Activated CD8-positive, alpha-beta memory T cell treated with anti-CD3 and anti-CD28 coated beads, Interleukin-2, amount 50 U/mL, for 24 hours (primary cell): ENCODE measurements at regions not wholly inside any gene's neighbourhood (a gene's known extent, or its start where the extent isn't known, plus 50 kb on each side); places are given as distances from the start of the nearest gene placed in this dataset.
"Not testable (repeated sequence)": the region's sequence is repeated elsewhere in the genome, so short reads cannot be mapped to it uniquely, and the experiment has no call there.

Source experiments
- DNase-seq: peaks from one replicate; pipeline ENCODE4 v3.0.0-alpha.2; 2020; ENCODE audit errors: extremely low read depth

DNA sequence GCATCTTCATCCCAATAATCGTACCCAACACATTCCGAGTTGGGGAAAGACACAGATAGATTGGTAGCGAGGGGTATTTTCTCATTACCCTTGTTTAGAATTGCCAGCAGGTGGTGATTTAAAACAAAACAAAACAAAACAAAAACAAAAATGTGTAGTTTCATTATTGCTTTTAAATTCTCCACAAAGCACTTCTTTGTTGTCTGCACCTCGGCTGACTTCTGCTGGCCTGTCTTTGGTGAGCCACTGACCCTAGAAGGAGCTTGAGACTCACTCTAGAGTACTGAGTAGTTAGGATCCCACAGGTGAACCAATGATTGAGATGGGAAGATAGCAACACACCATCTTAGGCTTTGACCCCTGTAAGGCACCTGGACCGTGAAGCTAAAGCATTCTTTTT is 105.4 kb upstream of the BET1 start:
- no peak for DNase-seq

DNA sequence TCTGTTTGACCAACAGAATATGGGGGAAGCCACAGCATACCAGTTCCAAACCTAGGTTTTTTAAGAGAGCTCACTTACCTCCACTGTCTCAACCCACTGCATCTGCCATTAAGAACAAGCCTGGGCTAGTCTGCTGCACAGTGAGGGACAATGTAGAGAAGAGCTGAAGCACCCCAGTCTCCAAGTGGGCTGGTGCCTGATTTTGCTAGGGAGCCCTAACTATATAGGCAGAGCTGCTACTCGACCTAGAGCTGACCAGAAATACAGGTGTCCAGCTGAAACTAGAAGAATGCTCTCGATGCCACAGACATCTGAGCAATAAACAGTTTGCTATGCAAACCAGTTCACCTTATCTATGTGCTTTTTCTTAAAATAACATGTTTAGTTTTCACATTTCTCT is 106.9 kb upstream of the BET1 start:
- DNase-seq = no peak

DNA sequence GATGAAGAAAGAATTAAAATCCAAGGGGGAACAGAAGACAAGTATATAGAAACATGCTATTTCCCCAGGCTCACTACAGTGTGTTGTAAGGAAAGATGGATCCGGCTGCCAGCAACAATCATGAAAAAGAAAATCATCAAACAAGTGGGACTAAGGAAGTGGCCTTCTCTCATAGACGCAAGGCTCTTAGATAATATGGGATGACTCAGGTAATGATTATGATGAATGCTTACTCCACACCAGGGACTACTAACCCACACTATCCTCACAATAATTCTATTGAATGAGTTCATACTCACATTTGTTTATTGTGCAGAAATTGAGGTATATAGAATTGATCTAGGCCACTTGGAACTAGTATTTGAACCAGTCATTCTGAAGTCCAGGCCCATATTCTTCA is 111.2 kb upstream of the BET1 start:
- DNase-seq = no peak

DNA sequence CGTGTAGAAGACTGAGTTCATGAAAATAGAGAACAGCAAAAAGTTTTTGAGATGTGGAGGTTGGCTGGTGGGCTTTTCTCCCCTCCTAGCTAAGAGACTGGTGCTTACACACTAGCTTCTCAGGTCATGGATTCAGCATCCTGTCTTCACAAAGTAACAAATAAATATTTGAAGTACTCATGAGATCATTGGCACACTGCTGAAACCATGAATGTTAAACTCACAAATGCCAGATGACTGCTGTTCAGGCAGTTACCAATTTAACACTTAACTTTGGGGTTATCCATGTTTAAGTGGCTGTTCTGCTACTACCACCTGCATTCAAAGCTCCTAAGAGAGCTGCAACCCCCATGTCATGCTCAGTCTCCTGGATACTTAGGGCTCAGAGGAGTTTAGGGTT is 119.0 kb upstream of the BET1 start:
- no peak for DNase-seq

DNA sequence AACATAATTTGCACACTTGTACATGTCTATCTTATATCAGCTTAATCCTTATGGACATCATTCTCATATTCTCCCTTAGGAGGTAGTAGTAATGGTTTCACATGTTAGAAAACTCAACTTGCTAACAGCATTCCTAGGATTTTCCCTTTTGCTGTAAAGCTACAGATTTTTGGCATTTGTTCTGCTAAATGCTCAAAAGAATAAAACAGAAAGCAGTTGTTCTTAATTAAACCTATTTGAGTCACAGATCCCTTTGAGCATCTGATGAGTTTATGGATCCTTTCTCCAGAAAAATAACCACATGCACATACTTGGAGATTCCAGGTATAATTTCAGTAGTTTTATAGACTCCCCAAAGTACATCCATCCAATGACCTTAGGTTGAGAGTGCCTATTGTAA is 122.9 kb upstream of the BET1 start:
- DNase-seq = no peak

DNA sequence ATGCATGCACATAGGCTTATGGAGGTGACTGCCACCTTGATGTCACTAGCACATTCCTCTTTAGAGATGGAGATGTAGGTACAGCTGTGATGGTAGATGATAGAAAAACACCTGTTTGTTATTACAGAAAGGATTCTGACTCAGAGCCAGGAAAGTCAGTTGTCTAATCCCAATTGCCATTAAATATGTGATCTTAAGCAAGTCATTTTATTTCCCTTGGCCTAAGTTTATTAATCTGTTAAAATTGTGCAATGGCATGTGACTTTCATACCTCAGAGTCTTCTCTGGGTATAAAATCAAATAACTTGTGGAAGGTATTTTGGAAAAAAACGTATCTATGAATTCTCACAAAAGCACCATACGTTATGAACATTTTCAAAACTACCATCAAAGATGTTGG is 123.9 kb upstream of the BET1 start:
- DNase-seq = no peak

DNA sequence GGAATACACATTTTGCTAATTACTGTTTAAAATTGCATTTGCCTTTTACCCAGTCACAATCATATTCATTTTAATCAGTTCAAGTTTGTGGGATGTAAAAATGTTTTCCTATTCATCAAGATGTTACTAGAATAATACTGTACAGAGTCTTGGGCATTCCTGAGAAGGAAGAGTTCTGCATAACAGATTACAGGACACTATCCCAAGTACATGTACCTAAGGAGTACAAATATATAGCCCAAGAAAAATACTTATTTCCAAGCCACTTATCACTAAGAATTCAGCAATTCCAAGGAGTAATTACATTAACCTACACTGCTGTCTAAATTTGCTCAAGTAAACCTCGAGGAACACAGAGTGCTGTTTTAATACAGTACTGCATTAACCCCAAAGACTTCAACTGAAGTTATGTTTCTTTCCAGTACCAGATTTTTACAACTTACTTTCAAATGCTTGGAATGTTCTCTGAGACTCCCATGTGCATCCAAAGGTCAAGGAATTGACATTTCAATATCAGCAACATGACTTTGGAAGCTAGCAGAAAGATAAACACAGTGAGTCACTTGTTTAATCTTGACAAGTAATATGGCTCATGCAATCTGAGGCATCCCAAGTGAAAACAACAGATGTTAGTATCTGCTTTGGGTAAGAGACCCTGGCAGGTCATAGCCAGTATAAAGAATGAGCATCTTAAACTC is 125.4 kb upstream of the BET1 start:
- DNase-seq = no peak

DNA sequence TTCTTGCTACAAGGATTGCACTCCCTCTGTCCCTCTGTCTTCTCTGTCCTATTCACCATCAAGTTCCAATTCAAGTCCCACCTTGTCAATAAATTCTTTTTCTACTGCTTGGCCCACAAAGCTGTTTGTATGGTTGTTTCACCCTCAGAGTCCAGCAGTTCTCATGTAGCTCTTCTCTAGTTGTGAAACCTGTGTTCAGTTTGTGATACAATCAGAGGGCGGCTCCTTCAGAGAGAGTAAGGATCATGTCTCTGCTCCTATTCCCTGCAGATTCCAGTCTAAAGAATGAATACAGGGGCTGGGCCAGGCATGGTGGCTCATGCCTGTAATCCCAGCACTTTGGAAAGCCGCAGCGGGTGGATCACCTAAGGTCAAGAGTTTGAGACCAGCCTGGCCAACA is 126.6 kb upstream of the BET1 start:
- DNase-seq = no peak

DNA sequence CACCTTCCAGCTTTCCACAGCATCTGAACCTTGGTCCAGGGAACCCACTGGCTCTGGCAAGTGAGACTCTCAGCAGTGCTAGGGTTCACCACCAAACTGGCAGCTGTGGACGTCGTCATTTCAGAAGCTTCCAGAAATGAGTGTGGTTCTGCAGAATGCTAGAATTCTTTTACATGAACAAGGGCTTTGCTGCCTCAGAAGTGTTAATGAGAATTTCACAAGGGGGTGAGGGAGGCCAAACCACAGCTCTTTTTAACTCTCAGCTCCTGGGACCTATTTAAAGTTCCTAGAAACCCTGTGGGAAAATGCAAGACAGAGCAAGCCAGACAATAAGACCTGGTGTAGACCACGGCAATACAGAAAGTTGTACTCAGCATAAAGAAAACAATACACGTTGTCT is 129.3 kb upstream of the BET1 start:
- DNase-seq = no peak

DNA sequence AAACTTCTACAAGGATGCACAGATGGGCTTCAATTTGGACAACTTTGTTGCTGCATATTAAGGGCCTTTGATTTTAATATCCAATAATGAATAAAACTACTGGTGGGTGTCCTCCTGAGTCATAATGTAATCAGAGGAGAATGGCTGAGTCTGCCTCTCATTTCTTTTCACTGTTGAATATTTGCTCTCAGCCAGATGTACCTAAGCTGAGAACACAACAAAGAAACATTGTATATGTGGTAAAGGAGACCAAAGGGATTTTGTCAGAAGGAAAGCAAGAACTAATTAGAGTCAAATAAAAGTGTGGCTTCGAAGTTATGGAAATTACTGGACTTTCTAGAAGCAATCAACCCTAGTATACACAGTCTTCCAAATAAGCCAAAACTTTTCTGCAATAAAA is 131.0 kb upstream of the BET1 start:
- DNase-seq = no peak

DNA sequence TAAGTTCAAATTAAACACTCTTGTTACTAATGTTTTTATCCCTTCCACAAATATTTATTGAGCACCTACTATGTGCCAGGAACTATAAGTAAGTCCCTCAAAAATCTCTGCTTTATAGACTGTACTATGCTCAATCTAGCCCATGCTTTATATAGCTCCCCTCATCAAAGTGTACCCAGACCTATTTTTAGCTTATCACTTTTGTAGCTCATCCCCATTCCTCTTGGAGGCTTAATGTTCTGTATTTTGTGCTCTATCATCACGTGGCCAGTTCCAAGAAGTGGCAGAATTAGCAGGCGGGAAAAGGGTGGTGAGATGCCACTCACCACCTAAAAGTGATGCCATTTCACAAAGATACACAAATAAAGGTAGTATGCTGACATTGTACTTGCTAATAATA is 138.1 kb upstream of the BET1 start:
- DNase-seq = no peak

DNA sequence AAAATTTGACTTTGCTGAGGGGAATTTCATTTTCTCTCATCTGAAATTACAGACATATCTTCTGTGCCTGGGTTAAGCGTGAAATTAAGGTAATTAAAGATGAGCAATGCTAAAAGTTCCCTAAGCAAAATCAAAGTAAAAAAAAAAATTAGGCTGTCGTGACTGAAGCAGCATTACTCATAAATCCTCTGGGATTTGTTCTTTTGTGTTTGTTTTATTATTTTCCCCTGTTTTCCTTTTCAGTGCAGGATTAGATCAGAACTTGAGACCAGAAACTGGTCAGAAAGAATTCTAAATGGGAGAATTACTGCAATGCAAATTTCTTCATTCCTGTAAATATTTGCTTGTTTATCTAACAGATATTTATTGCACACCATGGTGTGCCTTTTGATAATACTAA is 141.4 kb upstream of the BET1 start:
- no peak for DNase-seq

DNA sequence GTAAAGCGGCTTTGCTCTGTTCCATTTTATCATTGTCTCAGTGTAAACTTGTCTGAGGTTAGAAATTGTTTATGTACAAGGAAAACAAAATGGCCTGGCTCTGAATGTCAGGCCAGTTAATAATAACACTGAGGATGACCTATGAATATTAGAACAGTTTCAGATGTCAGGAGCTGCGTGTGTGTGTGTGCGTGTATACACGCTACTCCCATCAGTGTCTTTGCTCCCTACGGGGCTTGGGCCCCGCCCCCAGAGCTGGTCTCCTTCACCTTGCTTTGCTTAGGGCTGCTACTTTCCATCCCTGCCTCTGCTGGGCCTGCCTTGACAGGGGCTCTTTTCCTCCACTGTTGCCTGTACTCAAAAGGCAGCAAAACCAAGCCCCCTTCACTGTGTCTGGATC is 142.3 kb upstream of the BET1 start:
- DNase-seq = no peak

DNA sequence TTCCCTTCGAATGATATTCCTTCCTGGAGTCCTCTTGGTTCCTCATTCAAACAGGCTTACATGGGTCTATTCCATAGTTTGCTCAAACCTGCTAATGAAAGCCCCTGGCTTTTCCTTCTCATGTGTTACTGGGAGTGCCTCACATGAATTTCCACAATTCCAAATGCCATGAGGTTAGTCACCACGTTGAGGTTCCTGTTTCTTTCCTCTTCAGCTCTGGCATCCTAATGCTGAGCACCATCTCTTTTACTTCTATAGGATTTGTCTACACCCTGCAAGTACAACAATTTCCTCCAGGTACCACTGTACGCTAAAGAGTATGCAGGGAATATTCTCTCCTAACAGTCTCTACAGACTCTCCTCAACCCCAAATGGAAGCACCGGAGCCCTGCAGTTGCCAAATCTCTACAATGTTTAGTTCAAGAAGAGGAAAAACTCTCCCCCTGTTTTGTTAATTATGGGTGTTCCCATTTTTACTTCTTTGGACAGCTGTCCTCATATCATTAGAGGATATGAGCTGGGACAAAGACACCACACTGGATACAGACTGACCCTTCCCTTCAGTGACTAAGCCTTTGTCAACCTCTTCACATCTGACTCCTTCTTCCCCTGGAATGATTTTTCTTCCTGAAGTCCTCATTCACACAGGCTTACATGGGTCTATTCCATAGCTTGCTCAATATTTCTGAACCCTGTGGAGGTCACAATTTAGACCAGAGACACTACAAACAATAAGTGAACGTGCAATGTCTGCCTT is 145.8 kb upstream of the BET1 start:
- DNase-seq = no peak

DNA sequence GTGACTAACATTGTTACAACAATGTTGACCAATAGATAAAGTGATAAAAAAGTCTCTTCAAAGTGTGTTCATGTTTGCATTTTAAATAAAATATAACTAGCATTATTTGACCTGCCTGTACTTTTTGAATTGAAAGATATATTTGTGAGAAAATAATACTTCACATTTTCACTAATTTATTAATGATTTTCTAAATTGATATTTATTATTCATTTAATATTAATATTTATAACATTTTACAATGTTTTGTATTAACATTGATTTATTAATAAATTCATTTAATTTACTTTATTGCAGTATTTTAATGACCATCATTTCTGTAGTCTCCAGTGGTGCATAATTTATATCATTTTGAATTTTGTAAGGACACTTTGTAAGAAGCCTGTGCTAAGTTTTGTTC is 150.0 kb upstream of the BET1 start:
- DNase-seq = no peak

DNA sequence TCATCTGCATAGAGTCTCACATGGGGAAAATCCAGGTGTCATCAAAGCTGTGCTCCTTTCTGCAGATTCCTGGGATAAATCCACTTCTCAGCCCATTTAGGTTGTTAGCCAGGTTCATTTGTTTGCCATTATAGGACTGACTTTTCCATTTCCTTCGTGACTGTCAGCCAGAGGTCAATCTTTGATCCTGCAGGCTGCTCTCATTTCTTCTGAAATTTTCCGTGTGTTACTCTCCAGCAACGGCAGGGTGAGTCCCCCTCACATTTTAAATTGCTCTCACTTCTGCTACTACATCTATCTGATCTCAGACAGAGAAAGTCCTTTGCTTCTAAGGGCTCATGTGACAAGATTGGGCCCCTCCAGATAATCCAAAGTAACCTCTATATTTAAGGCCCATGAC is 150.7 kb upstream of the BET1 start:
- DNase-seq = no peak

DNA sequence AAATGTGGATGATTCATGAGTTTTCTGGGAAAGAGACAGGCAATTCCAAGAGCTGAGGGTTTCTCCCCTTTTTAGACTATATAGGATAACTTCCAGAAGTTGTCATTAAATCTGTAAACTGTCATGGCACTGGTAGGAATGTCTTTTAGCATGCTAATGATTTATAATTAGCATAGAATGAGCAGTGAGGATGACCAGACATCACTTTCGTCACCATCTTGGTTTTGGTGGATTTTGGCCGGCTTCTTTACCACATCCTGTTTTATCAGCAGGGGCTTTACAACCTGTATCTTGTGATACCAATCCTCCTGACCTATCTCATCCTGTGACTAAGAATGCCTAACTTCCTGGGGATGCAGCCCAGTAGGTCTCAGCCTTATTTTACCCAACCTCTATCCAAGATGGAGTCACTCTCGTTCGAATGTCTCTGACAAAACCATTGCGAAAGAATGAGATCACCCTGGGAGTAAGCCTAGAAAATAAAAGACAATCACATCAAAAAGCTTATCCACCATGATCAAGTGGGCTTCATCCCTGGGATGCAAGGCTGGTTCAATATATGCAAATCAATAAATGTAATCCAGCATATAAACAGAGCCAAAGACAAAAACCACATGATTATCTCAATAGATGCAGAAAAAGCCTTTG is 153.6 kb upstream of the BET1 start:
- not testable (repeated sequence) for DNase-seq

DNA sequence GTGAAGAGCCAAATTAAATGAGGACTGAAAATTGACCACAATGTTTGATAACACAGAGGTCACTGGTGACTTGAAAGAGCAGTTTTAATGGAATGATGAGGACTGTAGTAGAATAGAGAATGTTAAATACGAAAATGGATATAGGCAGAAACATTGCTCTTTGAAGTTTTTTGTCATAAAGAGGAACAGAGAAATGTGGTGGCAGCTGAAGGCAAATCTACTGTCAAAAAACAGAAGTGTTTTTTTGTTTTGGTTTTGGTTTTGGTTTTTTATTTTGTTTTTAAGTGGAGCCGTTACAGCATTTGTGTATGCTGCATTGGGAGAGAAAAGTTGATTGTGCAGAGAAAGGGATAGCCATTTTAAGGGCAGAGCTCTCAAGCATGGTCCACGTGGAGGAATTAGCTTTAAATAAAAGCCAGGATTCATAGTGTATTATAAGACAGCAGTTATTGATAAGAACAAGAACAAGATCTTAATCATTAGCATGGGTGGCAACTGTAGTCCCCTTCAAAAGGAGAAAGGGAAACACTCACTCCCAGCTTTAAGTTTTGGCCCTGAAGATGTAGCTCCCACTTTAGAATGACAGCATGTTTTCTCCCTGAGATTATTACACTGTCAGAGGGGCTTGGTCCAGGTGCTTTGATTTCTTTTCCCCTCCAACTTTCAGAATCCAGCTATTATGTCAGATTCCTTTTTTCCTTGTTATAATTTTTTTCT is 156.7 kb upstream of the BET1 start:
- DNase-seq = no peak

DNA sequence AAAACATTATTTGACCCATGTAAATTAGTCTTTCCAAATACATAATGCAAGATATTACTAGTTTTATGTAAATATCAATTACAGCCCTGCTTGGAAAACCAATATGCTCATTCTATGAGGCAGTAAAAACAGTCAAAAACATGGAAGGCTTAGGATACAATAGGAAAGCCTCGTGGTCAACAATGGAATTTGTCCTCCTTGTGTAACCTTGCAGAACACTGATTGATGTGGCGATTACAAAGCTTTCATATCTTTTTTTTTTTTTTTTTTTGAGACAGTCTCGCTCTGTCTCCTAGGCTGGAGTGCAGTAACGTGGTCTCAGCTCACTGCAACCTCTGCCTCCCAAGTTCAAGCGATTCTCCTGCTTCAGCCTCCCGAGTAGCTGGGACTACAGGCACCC is 157.3 kb upstream of the BET1 start:
- no peak for DNase-seq

DNA sequence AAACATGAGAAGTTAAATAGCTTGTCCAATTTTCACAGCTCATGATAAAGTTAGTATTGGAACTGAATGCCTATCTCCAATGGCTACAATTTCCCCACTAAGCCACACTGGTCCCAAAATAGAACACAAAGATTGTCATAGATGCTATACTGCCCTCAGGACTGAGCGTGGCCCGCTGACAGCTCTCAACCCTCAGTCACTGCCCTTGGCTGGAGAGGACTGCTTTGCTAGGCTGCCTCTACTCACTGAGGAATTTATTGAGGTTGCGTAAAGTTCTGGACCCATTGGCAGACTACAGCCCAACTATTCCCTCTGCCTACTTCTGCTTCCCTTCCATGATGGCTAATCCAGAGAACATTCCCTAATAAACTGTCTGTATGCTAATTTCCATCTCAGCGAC is 165.5 kb upstream of the BET1 start:
- DNase-seq = no peak

DNA sequence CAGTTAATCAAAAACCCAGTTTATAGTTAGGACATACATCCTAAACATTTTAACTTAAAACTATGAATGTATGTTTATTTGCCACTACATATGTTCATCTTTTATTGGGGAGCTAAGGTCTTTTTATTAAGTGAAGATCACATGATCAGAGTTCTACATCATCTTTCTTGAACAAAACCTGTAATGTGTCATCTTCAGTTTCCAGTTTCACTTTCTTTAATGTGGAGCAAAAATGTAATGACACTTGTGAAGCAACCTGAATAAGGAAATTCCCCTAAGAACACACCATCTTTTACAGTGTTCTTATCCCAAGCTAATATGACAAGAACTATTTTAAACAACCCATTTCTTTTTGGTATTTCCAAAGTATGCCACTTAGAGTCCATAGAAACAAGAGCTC is 166.7 kb upstream of the BET1 start:
- no peak for DNase-seq

DNA sequence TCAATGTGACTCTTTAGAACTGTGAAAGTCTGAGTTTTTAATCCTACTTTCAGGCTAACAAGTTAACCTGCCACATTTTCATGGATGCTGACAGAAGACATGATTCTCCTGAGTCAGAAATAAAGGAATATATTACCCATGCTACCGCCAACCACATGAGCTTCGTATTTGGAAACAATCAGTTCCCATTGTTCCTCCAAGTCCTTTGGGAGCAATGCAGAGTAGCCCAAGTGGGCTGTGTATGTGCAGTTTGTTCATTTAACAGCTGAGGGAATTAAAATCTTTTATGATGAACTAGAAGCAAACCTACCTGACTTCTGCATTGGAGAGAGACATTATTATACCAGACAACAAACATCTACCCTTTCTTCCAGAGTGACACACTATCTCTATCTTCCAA is 169.3 kb upstream of the BET1 start:
- DNase-seq = no peak

DNA sequence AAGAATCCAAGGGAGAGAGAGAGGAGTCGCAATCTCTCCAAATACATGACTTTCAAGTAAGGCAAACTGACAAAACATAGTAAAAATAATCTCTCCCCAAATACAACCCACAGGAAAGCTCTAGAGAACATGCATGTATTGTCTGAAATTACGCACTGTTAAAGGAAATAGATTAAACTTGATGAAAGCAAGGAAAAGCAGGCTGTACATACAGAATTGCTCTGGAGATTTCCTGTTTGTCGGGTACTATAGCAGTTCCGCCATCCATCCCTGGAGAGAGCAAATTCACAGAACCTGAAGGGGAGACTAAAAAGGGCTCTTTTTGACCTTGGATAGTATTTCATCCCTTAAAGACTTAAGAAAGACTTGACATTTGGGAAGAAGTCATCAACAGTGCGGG is 170.2 kb upstream of the BET1 start:
- DNase-seq = no peak
